H1 (cell line): ENCODE measurements at regions not wholly inside any gene's neighbourhood (a gene's known extent, or its start where the extent isn't known, plus 50 kb on each side); places are given as distances from the start of the nearest gene placed in this dataset.

Source experiments
- CTCF ChIA-PET: fragments of 300-600 bp; sonication (Branson Sonifier 250); formaldehyde crosslinking; loops from one replicate; lab custom pipeline; 2021; ENCODE audit not compliant: partially characterized antibody; lab: Charles Lee
- POLR2A ChIA-PET: fragments of 300-600 bp; sonication (Branson Sonifier 250); formaldehyde crosslinking; loops from one replicate; lab custom pipeline; 2021; ENCODE audit warnings: inconsistent platforms; ENCODE audit not compliant: partially characterized antibody; lab: Charles Lee
- DNase-seq, 2 experiments: peaks; one replicate each; pipeline versions ENCODE4 v3.0.0 to v3.0.0-alpha.2; 2010 to 2022; ENCODE audit warnings: low spot score in 2 of 2, low read depth in 1 of 2, mixed read lengths in 1 of 2
- FAIRE-seq: peaks from 2 replicates; lab custom pipeline; 2011; peaks lifted over from hg19 to GRCh38; lab: Jason Lieb, UNC
- H2AFZ ChIP-seq: 2 replicates; pipeline ENCODE4 v1.8.1; 2012; ENCODE audit warnings: low read length, inconsistent platforms
- H2AK5ac ChIP-seq: 2 replicates; pipeline ENCODE4 v1.6.1; 2013; ENCODE audit warnings: low read depth, low read length
- H2BK120ac ChIP-seq: replicated peaks from 2 replicates; pipeline ENCODE3; 2013; ENCODE audit warnings: low read depth, low read length, inconsistent platforms
- H2BK12ac ChIP-seq: 2 replicates; pipeline ENCODE4 v1.6.1; 2013; ENCODE audit warnings: low read depth, low read length
- H2BK15ac ChIP-seq: 2 replicates; pipeline ENCODE4 v1.6.1; 2013; ENCODE audit warnings: low read length
- H2BK20ac ChIP-seq: 2 replicates; pipeline ENCODE4 v1.6.1; 2013; ENCODE audit warnings: low read length
- H2BK5ac ChIP-seq: 2 replicates; pipeline ENCODE4 v1.6.1; 2013; ENCODE audit warnings: low read depth, low read length
- H3K14ac ChIP-seq: 2 replicates; pipeline ENCODE4 v1.6.1; 2013; ENCODE audit warnings: inconsistent platforms; ENCODE audit not compliant: insufficient read length
- H3K18ac ChIP-seq: 2 replicates; pipeline ENCODE4 v1.6.1; 2013; ENCODE audit warnings: low read length; ENCODE audit errors: extremely low read depth
- H3K23ac ChIP-seq: 2 replicates; pipeline ENCODE4 v1.6.1; 2013; ENCODE audit warnings: inconsistent platforms; ENCODE audit not compliant: insufficient read length
- H3K23me2 ChIP-seq: 2 replicates; pipeline ENCODE4 v1.6.1; 2013; ENCODE audit warnings: low read depth, low read length
- H3K27ac ChIP-seq: 2 replicates; pipeline ENCODE4 v1.6.1; 2011; ENCODE audit warnings: low read depth, low read length, inconsistent platforms
- H3K27me3 ChIP-seq, 4 experiments: replicated peaks in 1 of 4; 1 replicate in 1 of 4; 2 replicates in 3 of 4; pipeline versions ENCODE4 v1.6.1 to v1.8.1; 2011 to 2013; ENCODE audit warnings: low read length in 3 of 4, mild to moderate bottlenecking in 3 of 4, inconsistent platforms in 2 of 4, mixed read lengths in 2 of 4, moderate library complexity in 1 of 4; ENCODE audit not compliant: control insufficient read depth in 3 of 4, insufficient read depth in 3 of 4; ENCODE audit errors: extremely low read depth in 1 of 4
- H3K36me3 ChIP-seq, 4 experiments: 2 replicates each; pipeline versions ENCODE4 v1.6.1 to v1.8.1; 2011 to 2013; ENCODE audit warnings: mild to moderate bottlenecking in 4 of 4, low read length in 3 of 4, moderate library complexity in 2 of 4, control low read depth in 1 of 4, inconsistent platforms in 1 of 4; ENCODE audit not compliant: insufficient read depth in 4 of 4, control insufficient read depth in 2 of 4
- H3K4ac ChIP-seq: replicated peaks from 2 replicates; pipeline ENCODE3; 2013; ENCODE audit warnings: low read length, low read depth, mixed read lengths, inconsistent platforms; ENCODE audit not compliant: insufficient read length
- H3K4me1 ChIP-seq, 4 experiments: replicated peaks in 1 of 4; 1 replicate in 1 of 4; 2 replicates in 3 of 4; pipeline versions ENCODE4 v1.6.1 to v1.8.1; 2011 to 2013; ENCODE audit warnings: low read length in 3 of 4, inconsistent platforms in 2 of 4, mixed read lengths in 1 of 4; ENCODE audit not compliant: insufficient read depth in 4 of 4, control insufficient read depth in 3 of 4
- H3K4me2 ChIP-seq, 2 experiments: 2 replicates each; pipeline versions ENCODE4 v1.6.1 to v1.8.1; 2011 to 2013; ENCODE audit warnings: low read depth in 2 of 2, low read length in 2 of 2, control low read depth in 1 of 2, inconsistent platforms in 1 of 2, mild to moderate bottlenecking in 1 of 2; ENCODE audit not compliant: insufficient read depth in 1 of 2
- H3K4me3 ChIP-seq, 4 experiments: fragments of 200-600, 300-600 bp in 1 of 4; sonication (generic), shearing (Covaris generic), sonication (Bioruptor Twin) in 1 of 4; 2 replicates each; pipeline versions ENCODE4 v1.5.1 to v1.8.1; 2011 to 2016; ENCODE audit warnings: low read length in 4 of 4, low read depth in 3 of 4, control low read depth in 2 of 4, inconsistent platforms in 2 of 4, mild to moderate bottlenecking in 2 of 4, mixed read lengths in 1 of 4, moderate library complexity in 1 of 4; ENCODE audit not compliant: insufficient read depth in 2 of 4; ENCODE audit errors: extremely low read depth in 1 of 4
- H3K56ac ChIP-seq: replicated peaks from 2 replicates; pipeline ENCODE3; 2013; ENCODE audit warnings: low read depth, mild to moderate bottlenecking, mixed read lengths, low read length, inconsistent platforms; ENCODE audit not compliant: insufficient read length
- H3K79me1 ChIP-seq: 2 replicates; pipeline ENCODE4 v1.6.1; 2013; ENCODE audit warnings: low read depth, low read length, control low read depth
- H3K79me2 ChIP-seq, 2 experiments: 2 replicates each; pipeline versions ENCODE4 v1.6.1 to v1.8.1; 2012 to 2013; ENCODE audit warnings: low read length in 2 of 2, mild to moderate bottlenecking in 2 of 2, inconsistent platforms in 1 of 2; ENCODE audit not compliant: insufficient read depth in 2 of 2, control insufficient read depth in 1 of 2
- H3K9ac ChIP-seq, 4 experiments: replicated peaks in 1 of 4; 1 replicate in 1 of 4; 2 replicates in 3 of 4; pipeline versions ENCODE4 v1.6.1 to v1.8.1; 2011 to 2013; ENCODE audit warnings: low read depth in 3 of 4, low read length in 3 of 4, control low read depth in 2 of 4, mild to moderate bottlenecking in 2 of 4, moderate library complexity in 2 of 4, inconsistent platforms in 1 of 4; ENCODE audit errors: extremely low read depth in 1 of 4
- H3K9me3 ChIP-seq, 2 experiments: 2 replicates each; pipeline versions ENCODE4 v1.6.1 to v1.8.1; 2012 to 2013; ENCODE audit warnings: mild to moderate bottlenecking in 2 of 2, moderate library complexity in 2 of 2, control low read depth in 1 of 2, inconsistent platforms in 1 of 2, low read depth in 1 of 2, low read length in 1 of 2, mixed read lengths in 1 of 2; ENCODE audit not compliant: insufficient read depth in 2 of 2
- H4K20me1 ChIP-seq, 2 experiments: replicated peaks in 1 of 2; 2 replicates each; pipeline versions ENCODE3 to v1.8.1; 2011 to 2013; ENCODE audit warnings: inconsistent platforms in 2 of 2, low read length in 2 of 2, mild to moderate bottlenecking in 1 of 2; ENCODE audit not compliant: insufficient read depth in 2 of 2, control insufficient read depth in 1 of 2
- H4K5ac ChIP-seq: 2 replicates; pipeline ENCODE4 v1.6.1; 2013; ENCODE audit warnings: low read length, low read depth, mixed read lengths, inconsistent platforms; ENCODE audit not compliant: insufficient read length
- H4K8ac ChIP-seq: 2 replicates; pipeline ENCODE4 v1.8.0; 2013; ENCODE audit warnings: mild to moderate bottlenecking, moderate library complexity, low read length, inconsistent platforms; ENCODE audit not compliant: insufficient read depth; ENCODE audit errors: extremely low read depth
- H4K91ac ChIP-seq: replicated peaks from 2 replicates; pipeline ENCODE3; 2013; ENCODE audit warnings: low read length, mixed read lengths, inconsistent platforms; ENCODE audit not compliant: insufficient read length
- CHD1 ChIP-seq: IDR thresholded peaks from 2 replicates; pipeline ENCODE4 v1.6.1; 2012; ENCODE audit warnings: low read depth, low read length, improper control_type of control experiment
- CHD2 ChIP-seq: IDR thresholded peaks from 2 replicates; pipeline ENCODE4 v1.6.1; 2012; ENCODE audit warnings: low read length, improper control_type of control experiment
- EZH2 ChIP-seq: fragments of 200-600 bp; sonication (generic); IDR thresholded peaks from 2 replicates; pipeline ENCODE4 v1.7.1; 2012; ENCODE audit warnings: low read depth, mild to moderate bottlenecking, moderate library complexity, low read length, inconsistent platforms; ENCODE audit not compliant: severe bottlenecking
- FOSL1 ChIP-seq: IDR thresholded peaks from 2 replicates; pipeline ENCODE4 v1.6.1; 2011; ENCODE audit warnings: mild to moderate bottlenecking, low read depth, low read length, moderate library complexity; ENCODE audit not compliant: insufficient read depth
- NANOG ChIP-seq: IDR thresholded peaks from 2 replicates; pipeline ENCODE4 v1.6.1; 2011; ENCODE audit warnings: low read length, low read depth, mild to moderate bottlenecking, inconsistent platforms; ENCODE audit not compliant: insufficient read depth, poor library complexity, severe bottlenecking
- NRF1 ChIP-seq: IDR thresholded peaks from 2 replicates; pipeline ENCODE4 v1.6.1; 2011; ENCODE audit warnings: mild to moderate bottlenecking, low read depth, low read length, improper control_type of control experiment
- POU5F1 ChIP-seq: IDR thresholded peaks from 2 replicates; pipeline ENCODE4 v1.6.1; 2011; ENCODE audit warnings: low read depth, mild to moderate bottlenecking, low read length, moderate library complexity
- TAF1 ChIP-seq: IDR thresholded peaks from 2 replicates; pipeline ENCODE4 v1.6.1; 2011; ENCODE audit warnings: mild to moderate bottlenecking, low read depth, low read length
- WGBS, 2 experiments: shearing (Covaris generic) in 1 of 2; methylation state at CpG; one replicate each; pipeline versions ENCODE4 v1.1.6 to v1.1.7; 2013 to 2015; ENCODE audit warnings: low lambda C conversion rate in 2 of 2, mixed read lengths in 2 of 2, inconsistent platforms in 1 of 2, low coverage in 1 of 2, missing lambda C conversion rate in 1 of 2; ENCODE audit not compliant: insufficient replicate concordance in 2 of 2, insufficient coverage in 1 of 2, insufficient read length in 1 of 2; ENCODE audit errors: extremely low coverage in 1 of 2, missing lambda C conversion rate in 1 of 2; 5-methylcytosine and 5-hydroxymethylcytosine counted together
- TF ChIP-seq, protein P1 (sequence below): IDR thresholded peaks from 2 replicates; pipeline ENCODE4 v1.6.1; 2012; ENCODE audit warnings: inconsistent platforms

DNA sequence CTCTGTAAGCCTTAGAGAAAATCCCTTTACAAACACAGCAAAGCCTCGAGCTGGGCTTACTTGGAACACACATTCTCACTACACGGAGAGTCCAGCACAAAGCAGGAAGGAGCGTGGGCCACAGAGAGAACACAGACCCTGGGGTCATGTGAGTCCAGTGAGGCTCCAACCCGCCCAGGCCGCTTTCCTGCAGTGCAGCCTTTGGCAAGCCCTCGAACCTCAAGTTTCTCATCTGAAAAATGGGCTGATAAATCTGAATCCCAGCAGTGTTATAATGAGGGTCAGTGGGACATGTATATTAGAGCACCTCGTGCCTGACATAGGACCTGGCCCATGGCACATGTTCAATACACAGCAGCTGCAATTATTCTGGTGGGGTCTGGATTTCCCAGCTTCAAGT lies 305.5 kb upstream of the SULF2 start:
- Histone ChIP-seq H4K20me1 (no peaks in the 10 kb centered on the region), H2BK15ac (no peak overlapping the region), H3K9me3 (no peaks in the 10 kb centered on the region; a peak in 1 of 4 replicates), H3K4me1 (no peaks in the 10 kb centered on the region), H2AK5ac (no peak overlapping the region), H2BK12ac (no peak overlapping the region), H2BK120ac (no peak overlapping the region), H3K27me3 (no peaks in the 10 kb centered on the region), H3K79me2 (no peaks in the 10 kb centered on the region), H3K36me3 (no peaks in the 10 kb centered on the region), H3K14ac (no peak overlapping the region), H3K56ac (no peak overlapping the region), H3K4me3 (no peak overlapping the region), H2AFZ (no peak overlapping the region), H3K27ac (no peak overlapping the region), H4K5ac (no peak overlapping the region), H3K23ac (no peak overlapping the region), H3K4ac (no peak overlapping the region), H3K79me1 (no peaks in the 10 kb centered on the region), H3K18ac (no peak overlapping the region), H2BK5ac (no peak overlapping the region), H2BK20ac (no peak overlapping the region), H3K4me2 (no peak overlapping the region), H3K23me2 (no peaks in the 10 kb centered on the region), H4K8ac (no peak overlapping the region; the same call in 1 of the 2 replicates), H4K91ac (no peak overlapping the region), H3K9ac (peak overlapping the region in 1 of 4 experiments; percentile 22; a peak in 1 of 7 replicates)
- ChIA-PET CTCF (interaction anchor here (1.0 kb wide), 1 partner anchor 299 kb away, joined by 4 read pairs; no protein-coding TSS in a partner anchor), POLR2A (no interaction called here)
- 85% methylated on average over 7 of the region's 7 CpGs; no CpG with 5 or more reads in 1 of the 2 experiments for WGBS, 2 experiments
- TF ChIP-seq NANOG (no peak), FOSL1 (no peak), EZH2 (no peak), TAF1 (no peak), CHD1 (no peak), CHD2 (no peak), POU5F1 (no peak), NRF1 (no peak)
- TF ChIP-seq, protein P1, sequence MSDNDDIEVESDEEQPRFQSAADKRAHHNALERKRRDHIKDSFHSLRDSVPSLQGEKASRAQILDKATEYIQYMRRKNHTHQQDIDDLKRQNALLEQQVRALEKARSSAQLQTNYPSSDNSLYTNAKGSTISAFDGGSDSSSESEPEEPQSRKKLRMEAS, result no peak
- DNase-seq (no peak), FAIRE-seq (no peak)
